ENCODE measurements at regions not wholly inside any gene's neighbourhood (a gene's known extent, or its start where the extent isn't known, plus 50 kb on each side); places are given as distances from the start of the nearest gene placed in this dataset.

- TF ChIP-seq, protein P1, sequence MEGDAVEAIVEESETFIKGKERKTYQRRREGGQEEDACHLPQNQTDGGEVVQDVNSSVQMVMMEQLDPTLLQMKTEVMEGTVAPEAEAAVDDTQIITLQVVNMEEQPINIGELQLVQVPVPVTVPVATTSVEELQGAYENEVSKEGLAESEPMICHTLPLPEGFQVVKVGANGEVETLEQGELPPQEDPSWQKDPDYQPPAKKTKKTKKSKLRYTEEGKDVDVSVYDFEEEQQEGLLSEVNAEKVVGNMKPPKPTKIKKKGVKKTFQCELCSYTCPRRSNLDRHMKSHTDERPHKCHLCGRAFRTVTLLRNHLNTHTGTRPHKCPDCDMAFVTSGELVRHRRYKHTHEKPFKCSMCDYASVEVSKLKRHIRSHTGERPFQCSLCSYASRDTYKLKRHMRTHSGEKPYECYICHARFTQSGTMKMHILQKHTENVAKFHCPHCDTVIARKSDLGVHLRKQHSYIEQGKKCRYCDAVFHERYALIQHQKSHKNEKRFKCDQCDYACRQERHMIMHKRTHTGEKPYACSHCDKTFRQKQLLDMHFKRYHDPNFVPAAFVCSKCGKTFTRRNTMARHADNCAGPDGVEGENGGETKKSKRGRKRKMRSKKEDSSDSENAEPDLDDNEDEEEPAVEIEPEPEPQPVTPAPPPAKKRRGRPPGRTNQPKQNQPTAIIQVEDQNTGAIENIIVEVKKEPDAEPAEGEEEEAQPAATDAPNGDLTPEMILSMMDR (IDR thresholded peaks at IDR 0.05; ENCODE audit: poor library complexity) = no peak
- no peak for TF ChIP-seq EZH2phosphoT487 (IDR thresholded peaks at IDR 0.05; ENCODE audit: low read depth, severe bottlenecking, unreplicated experiment)
- TF ChIP-seq EZH2 (IDR thresholded peaks at IDR 0.05; ENCODE audit: borderline replicate concordance) = no peak
Observed at GRCh38 chr2:2704428-2705090, 373.5 kb upstream of the MYT1L start.
